Caco-2 (cell line): ENCODE measurements at regions not wholly inside any gene's neighbourhood (a gene's known extent, or its start where the extent isn't known, plus 50 kb on each side); places are given as distances from the start of the nearest gene placed in this dataset.

ENCODE experiments used
- BruUV-seq: library from RNA; stranded (reverse); fragments of 400-500 nt; replicated peaks from 2 replicates; lab custom pipeline; 2021; lab: Mats Ljungman, UMichigan
- CTCF ChIA-PET: fragments of 300-600 bp; sonication (Branson Sonifier 250); formaldehyde crosslinking; loops from one replicate; lab custom pipeline; 2022; ENCODE audit warnings: antibody characterized with exemption; lab: Charles Lee
- POLR2A ChIA-PET: fragments of 300-600 bp; sonication (Branson Sonifier 250); formaldehyde crosslinking; loops from one replicate; lab custom pipeline; 2022; ENCODE audit warnings: antibody characterized with exemption; lab: Charles Lee
- DNase-seq, 2 experiments: peaks; one replicate each; pipeline versions ENCODE4 v3.0.0 to v3.0.0-alpha.2; 2020 to 2022
- H3K27me3 ChIP-seq: replicated peaks from 2 replicates; pipeline ENCODE4 v1.6.0; 2011; ENCODE audit warnings: low read length; ENCODE audit not compliant: control insufficient read depth, insufficient read depth
- H3K36me3 ChIP-seq: 2 replicates; pipeline ENCODE4 v1.5.1; 2011; ENCODE audit warnings: low read length; ENCODE audit not compliant: control insufficient read depth, insufficient read depth
- H3K4me1 ChIP-seq: fragments of 250-450 bp; sonication (Bioruptor Pico); 2 replicates; pipeline ENCODE4 v1.5.1; 2020; ENCODE audit warnings: mild to moderate bottlenecking
- H3K4me3 ChIP-seq: 2 replicates; pipeline ENCODE4 v1.5.1; 2011; ENCODE audit warnings: low read depth, mild to moderate bottlenecking, control low read depth, low read length
- H3K9me3 ChIP-seq: fragments of 250-450 bp; sonication (Bioruptor Pico); 2 replicates; pipeline ENCODE4 v1.5.1; 2020; ENCODE audit warnings: mild to moderate bottlenecking, moderate library complexity
- H3K27ac Mint-ChIP-seq: one replicate; pipeline ENCODE4 v1.8.0; 2022; ENCODE audit warnings: mixed read lengths; ENCODE audit not compliant: unreplicated experiment
- H3K27me3 Mint-ChIP-seq: one replicate; pipeline ENCODE4 v1.8.0; 2022; ENCODE audit warnings: mixed read lengths; ENCODE audit not compliant: insufficient read depth, unreplicated experiment
- H3K36me3 Mint-ChIP-seq: one replicate; pipeline ENCODE4 v1.8.0; 2022; ENCODE audit warnings: mild to moderate bottlenecking, mixed read lengths; ENCODE audit not compliant: insufficient read depth, unreplicated experiment
- H3K4me1 Mint-ChIP-seq: one replicate; pipeline ENCODE4 v1.8.0; 2022; ENCODE audit warnings: low read depth, mixed read lengths; ENCODE audit not compliant: unreplicated experiment
- H3K4me3 Mint-ChIP-seq: one replicate; pipeline ENCODE4 v1.8.0; 2022; ENCODE audit warnings: mild to moderate bottlenecking, moderate library complexity, mixed read lengths; ENCODE audit not compliant: unreplicated experiment
- H3K9me3 Mint-ChIP-seq: one replicate; pipeline ENCODE4 v1.8.0; 2022; ENCODE audit warnings: mixed read lengths; ENCODE audit not compliant: unreplicated experiment
- intact Hi-C: fragments of 100-400 bp; cut with micrococcal nuclease; formaldehyde crosslinking; loops from one replicate; pipeline ENCODE4 v1.10.0; 2022; ENCODE audit not compliant: unreplicated experiment
- TF ChIP-seq, protein P1 (sequence below), 2 experiments: fragments of 200-600 bp in 1 of 2; IDR thresholded peaks; 1 replicate in 1 of 2; 2 replicates in 1 of 2; pipeline versions ENCODE4 v1.5.1 to v1.8.0; 2011 to 2022; ENCODE audit warnings: antibody characterized with exemption in 1 of 2, control low read depth in 1 of 2, inconsistent platforms in 1 of 2, low read depth in 1 of 2, low read length in 1 of 2, mild to moderate bottlenecking in 1 of 2, moderate library complexity in 1 of 2; ENCODE audit not compliant: insufficient read depth in 1 of 2, severe bottlenecking in 1 of 2, unreplicated experiment in 1 of 2

DNA sequence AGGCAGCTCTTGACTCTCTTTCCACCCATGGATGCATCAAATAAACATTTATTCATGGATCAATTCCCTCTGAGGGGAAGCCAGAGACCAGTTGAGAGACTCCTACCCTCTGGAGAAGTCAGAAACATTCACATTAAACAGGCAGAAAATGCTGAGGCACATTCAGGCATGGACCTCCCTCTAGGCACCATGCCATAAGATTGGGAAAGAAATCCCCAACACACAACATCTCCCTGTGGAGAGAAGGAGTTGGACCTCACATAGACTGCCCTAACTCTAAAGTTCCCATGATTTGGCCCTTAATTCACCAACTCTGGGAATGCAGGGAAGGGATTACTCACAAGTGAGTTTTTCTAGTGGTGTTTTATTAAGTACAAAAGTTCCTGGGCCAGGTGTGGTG is 415.3 kb upstream of the C1orf87 start:
- Mint-ChIP-seq H3K27ac (no peak overlapping the region), H3K9me3 (no peaks in the 10 kb centered on the region), H3K4me1 (no peaks in the 10 kb centered on the region), H3K36me3 (no peaks in the 10 kb centered on the region), H3K4me3 (no peak overlapping the region), H3K27me3 (no peaks in the 10 kb centered on the region)
- Histone ChIP-seq H3K4me3 (no peak overlapping the region), H3K36me3 (no peaks in the 10 kb centered on the region), H3K9me3 (no peaks in the 10 kb centered on the region), H3K4me1 (no peaks in the 10 kb centered on the region), H3K27me3 (no peaks in the 10 kb centered on the region)
- ChIA-PET POLR2A (no interaction called here), CTCF (no interaction called here)
- no TSS peak for BruUV-seq
- TF ChIP-seq, protein P1, sequence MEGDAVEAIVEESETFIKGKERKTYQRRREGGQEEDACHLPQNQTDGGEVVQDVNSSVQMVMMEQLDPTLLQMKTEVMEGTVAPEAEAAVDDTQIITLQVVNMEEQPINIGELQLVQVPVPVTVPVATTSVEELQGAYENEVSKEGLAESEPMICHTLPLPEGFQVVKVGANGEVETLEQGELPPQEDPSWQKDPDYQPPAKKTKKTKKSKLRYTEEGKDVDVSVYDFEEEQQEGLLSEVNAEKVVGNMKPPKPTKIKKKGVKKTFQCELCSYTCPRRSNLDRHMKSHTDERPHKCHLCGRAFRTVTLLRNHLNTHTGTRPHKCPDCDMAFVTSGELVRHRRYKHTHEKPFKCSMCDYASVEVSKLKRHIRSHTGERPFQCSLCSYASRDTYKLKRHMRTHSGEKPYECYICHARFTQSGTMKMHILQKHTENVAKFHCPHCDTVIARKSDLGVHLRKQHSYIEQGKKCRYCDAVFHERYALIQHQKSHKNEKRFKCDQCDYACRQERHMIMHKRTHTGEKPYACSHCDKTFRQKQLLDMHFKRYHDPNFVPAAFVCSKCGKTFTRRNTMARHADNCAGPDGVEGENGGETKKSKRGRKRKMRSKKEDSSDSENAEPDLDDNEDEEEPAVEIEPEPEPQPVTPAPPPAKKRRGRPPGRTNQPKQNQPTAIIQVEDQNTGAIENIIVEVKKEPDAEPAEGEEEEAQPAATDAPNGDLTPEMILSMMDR (IDR thresholded peaks at IDR 0.05; ENCODE audit: insufficient read depth in 1 of 2, low read depth in 1 of 2, low read length in 1 of 2, severe bottlenecking in 1 of 2, unreplicated experiment in 1 of 2) = no peak
- DNase-seq = no peak
- intact Hi-C loops = no loop called here

DNA sequence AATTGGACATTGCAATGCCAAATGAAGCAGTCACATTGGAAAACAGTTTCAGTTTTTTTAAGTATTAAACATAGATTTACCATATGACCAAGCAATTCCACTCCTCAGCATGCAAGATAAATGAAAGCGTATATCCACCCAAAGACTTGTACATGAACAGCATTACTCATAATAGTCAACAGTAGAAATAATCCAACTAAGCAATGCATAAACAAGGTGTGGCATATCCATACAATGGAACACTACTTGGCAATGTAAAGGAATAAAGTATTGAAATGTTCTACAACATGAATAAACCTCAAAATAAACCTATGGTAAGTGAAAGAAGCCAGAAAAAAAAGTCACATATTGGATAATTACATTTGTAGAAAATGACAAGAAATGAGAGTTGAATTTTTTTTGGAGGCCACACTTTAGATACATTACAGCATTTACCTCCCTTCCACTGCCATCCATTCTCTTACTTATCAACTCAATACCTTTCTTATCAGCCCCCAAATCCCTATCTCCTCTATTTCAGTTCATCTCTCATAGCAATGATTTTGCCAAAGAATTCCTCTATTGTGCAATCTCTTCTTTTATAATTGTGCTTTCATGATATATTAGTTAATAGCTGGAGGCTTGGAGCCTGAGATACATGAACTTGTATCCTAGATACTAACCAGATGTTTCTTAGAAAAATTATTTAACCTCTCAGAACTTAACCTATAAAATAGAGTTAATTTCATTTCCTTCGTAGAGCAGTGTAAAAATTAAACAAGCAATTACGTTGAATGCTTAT is 414.2 kb upstream of the C1orf87 start:
- H3K9me3 Mint-ChIP-seq = no peaks in the 10 kb centered on the region
- no peaks in the 10 kb centered on the region for H3K4me1 Mint-ChIP-seq
- ChIA-PET CTCF (no interaction called here), POLR2A (no interaction called here)
- Histone ChIP-seq H3K27me3 (no peaks in the 10 kb centered on the region), H3K9me3 (no peaks in the 10 kb centered on the region), H3K4me3 (no peak overlapping the region), H3K36me3 (no peaks in the 10 kb centered on the region), H3K4me1 (no peaks in the 10 kb centered on the region)
- no TSS peak for BruUV-seq
- no peaks in the 10 kb centered on the region for H3K36me3 Mint-ChIP-seq
- no peak overlapping the region for H3K27ac Mint-ChIP-seq
- intact Hi-C loops = no loop called here
- H3K27me3 Mint-ChIP-seq = no peaks in the 10 kb centered on the region
- TF ChIP-seq, protein P1 (IDR thresholded peaks at IDR 0.05; ENCODE audit: insufficient read depth in 1 of 2, low read depth in 1 of 2, low read length in 1 of 2, severe bottlenecking in 1 of 2, unreplicated experiment in 1 of 2) = no peak
- no peak overlapping the region for H3K4me3 Mint-ChIP-seq
- no peak for DNase-seq

DNA sequence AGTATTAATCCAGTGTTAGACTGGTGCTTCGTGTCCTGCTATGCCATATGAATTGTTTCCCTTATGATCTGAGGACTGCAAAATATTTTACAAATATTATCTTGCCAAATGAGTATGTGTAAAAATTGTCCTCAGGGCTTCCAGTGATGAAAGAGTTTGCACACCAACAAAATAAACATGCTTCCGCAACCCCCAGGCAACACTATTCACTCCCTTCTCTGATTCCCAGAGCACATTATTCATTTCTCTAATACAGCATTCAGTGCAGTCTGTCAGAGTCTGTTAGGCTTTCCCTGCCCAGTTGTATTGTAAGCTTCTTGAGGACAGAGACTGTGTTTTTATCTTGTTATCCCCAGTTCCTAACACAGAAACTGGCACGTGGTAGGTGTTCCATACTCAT is 409.9 kb upstream of the C1orf87 start:
- DNase-seq = no peak
- H3K4me3 ChIP-seq = no peak overlapping the region
- no peaks in the 10 kb centered on the region for H3K36me3 ChIP-seq
- CTCF ChIA-PET = no interaction called here
- Mint-ChIP-seq H3K36me3 (no peaks in the 10 kb centered on the region), H3K27me3 (no peaks in the 10 kb centered on the region), H3K4me1 (no peaks in the 10 kb centered on the region), H3K9me3 (no peaks in the 10 kb centered on the region), H3K27ac (no peak overlapping the region), H3K4me3 (no peak overlapping the region)
- no TSS peak for BruUV-seq
- TF ChIP-seq, protein P1 (IDR thresholded peaks at IDR 0.05; ENCODE audit: insufficient read depth in 1 of 2, low read depth in 1 of 2, low read length in 1 of 2, severe bottlenecking in 1 of 2, unreplicated experiment in 1 of 2) = no peak
- no peaks in the 10 kb centered on the region for H3K9me3 ChIP-seq
- no peaks in the 10 kb centered on the region for H3K4me1 ChIP-seq
- intact Hi-C loops = no loop called here
- POLR2A ChIA-PET = no interaction called here
- H3K27me3 ChIP-seq = no peaks in the 10 kb centered on the region
